HG02973 (cell line): ENCODE measurements at regions not wholly inside any gene's neighbourhood (a gene's known extent, or its start where the extent isn't known, plus 50 kb on each side); places are given as distances from the start of the nearest gene placed in this dataset.

Experiments used
- ATAC-seq: cut with Tn5 transposase; IDR thresholded peaks from one replicate; pipeline ENCODE4 v1.9.1; 2021; ENCODE audit warnings: moderate library complexity; ENCODE audit not compliant: unreplicated experiment

DNA sequence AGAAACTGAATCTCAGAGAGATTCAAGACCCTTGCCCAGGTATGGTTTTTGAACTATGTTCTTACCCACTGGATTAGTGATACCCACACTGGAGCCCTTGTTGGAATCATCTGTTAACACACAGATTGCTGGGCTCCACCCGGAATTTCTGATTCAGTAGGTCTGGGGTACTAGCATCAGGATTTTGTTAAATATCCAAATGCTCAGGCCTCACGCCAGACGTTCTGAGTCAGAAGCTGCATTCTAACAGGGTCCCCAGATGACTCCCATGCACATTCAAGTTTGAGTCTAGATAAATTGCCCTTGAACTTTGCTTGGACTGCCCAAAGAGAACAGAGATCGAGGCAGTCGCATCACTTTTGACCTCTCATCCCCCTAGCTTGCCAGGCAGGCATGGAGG lies 182.0 kb upstream of the WWC1 start:
- no peak for ATAC-seq

- ATAC-seq: no peak
Observed at GRCh38 chr5:168110384-168110783, 181.1 kb upstream of the WWC1 start.

GRCh38 chr5:168110870-168111832 lies 180.3 kb upstream of the WWC1 start:
- no peak for ATAC-seq

DNA sequence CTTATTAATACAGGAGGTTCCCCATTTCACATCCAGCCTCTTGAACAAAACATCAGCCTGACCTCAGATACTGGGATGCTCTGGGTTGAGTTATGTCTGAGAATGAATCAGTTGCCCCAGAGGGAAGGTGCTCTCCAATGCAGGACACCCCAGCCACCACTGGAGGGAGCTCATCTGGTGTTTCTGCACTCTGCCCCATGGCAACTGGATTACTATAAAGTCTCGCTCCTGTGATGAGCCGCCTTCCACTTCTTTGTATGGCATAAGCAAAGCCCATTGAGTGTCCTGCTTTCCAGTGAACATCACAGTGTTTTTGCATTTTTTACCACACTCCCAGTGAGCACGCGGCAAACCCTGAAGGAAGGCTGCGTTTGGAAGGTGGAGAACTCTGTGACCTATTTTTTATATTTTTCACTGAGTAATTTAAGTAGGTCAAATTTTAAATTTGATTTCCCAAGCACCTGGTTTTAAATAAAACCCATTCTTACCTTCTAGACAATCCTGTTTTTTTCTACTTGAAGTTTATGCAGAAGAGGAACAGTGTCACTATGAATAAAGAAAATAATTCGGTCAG lies 176.9 kb upstream of the WWC1 start:
- ATAC-seq: peak; percentile 94

GRCh38 chr5:168117469-168117868 lies 174.0 kb upstream of the WWC1 start:
- ATAC-seq: no peak

DNA sequence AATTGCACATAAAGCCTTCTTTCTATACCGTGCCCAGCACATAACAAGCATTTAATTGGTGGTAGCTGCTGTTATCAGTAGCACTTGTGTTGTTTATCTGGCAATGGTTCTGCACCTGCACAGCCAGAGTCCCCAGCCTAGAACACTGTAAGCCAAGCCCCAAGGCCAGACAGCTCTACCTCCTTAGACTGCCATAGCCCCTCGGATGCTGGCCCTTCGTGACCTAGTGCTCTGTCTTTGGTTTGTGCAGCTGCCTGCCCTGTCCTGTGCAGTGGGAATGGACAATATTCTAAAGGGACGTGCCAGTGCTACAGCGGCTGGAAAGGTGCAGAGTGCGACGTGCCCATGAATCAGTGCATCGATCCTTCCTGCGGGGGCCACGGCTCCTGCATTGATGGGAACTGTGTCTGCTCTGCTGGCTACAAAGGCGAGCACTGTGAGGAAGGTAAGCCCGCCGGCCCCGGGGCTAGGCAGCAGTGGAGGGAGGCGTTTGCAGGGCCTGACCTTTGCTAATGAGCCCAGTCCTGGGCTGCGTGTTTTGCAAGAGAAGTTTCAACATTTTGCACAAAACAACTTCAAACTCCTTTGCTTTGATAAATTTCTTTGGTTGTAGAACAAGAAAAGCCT lies 173.3 kb upstream of the WWC1 start:
- ATAC-seq: no peak

GRCh38 chr5:168120401-168121137 lies 170.9 kb upstream of the WWC1 start:
- no peak for ATAC-seq

DNA sequence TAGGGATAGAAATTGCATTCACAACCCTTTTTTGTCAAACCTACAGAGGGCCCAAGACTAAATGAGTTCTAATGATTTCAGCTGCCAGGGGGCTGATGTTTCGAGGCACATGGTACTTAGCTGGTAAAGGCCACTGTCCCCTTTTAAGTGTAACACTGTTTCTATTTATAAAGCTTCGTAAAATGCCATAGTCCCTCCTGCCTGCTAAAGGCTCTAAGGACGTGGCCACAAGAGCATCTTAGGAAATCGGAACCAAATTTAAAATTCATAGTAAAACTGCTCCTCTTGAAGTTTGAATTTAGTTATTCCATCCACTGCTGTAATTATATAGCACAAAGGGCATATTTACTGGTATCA lies 170.3 kb upstream of the WWC1 start:
- ATAC-seq: no peak

DNA sequence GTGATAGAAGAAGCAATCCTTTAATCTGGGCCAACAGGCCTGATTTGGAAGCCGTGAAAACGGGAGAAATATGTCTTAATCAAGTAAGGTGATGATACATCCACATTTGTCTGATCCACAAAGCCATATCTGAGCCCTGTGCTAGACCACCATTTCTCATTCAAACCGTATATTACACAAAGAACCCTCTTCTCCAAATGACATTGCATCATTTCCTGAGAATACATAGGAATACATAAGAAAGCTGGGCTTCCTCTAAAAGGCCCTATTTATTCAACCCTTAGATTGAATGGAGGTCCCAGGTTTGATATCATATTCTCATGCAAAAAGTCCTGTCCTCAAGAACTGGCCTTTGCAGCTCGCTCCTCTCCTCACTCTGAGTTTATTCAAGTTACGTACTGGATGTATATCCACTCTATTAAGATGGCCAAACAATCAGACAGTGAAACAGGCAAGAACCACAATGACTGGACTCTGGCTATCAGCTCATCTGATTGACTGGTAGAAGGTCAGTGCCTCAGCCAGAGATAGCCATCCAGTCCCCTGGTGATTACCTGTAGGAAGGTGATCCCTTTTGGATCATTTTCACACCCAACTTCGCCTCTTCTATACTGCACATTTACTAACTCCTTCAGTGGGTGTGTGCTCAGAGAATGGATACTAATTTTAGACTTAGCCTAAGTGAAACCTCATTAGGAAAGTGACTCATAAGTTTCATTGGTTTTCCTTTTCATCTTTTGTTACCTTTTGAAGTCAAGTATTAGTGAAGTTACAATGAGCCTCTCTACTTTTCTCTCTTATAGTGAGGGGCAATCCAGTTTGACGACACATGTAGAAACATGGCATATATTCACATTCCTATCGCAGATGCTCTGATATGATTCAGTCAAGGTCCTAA lies 167.6 kb upstream of the WWC1 start:
- peak; percentile 96 for ATAC-seq

DNA sequence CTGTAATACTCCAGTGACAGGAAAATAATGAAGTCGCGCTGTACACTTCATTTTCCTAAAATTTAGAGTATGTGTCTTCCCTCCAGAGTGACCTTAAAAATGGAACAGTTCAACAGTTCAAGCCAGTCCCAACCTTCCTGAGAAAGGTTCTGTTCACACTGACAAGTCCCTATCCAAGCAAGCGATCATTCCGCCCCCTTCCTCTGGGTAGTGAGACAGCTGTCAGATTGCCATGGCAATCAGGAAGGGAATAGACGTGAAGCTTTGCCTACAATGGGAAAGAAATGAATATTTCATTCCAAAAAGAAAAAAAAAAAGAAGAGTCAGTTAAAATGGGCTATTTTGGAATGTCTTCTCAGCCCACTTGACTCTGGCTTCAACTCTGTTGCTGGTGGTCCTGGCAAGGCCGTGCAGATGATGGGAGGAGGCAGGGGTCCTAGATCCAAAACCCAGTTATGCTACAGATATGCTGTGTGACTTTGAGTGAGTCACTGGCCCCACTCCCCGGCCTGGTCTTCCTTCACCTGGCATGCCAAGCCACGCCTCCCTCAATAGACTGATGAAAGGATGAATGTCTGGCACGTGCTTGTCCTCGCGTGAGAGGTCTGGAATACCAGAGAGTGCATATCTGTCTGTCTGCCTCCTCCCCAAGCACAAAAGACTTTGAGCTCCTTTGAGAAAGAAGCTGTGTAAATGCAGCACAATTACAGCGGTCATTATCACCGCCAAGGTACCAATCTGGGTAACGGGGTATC lies 165.8 kb upstream of the WWC1 start:
- no peak for ATAC-seq

DNA sequence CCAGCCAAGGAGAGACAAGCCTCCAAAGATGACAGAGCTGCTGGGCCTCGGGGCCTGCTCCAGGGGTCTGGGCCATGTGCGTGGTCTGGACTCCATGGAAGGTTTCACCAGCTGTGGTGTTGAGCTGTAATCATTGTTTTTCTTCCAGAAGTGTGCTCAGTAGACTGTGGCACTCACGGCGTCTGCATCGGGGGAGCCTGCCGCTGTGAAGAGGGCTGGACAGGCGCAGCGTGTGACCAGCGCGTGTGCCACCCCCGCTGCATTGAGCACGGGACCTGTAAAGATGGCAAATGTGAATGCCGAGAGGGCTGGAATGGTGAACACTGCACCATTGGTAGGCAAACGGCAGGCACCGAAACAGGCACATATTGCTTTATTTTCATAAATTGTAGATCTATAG lies 164.8 kb upstream of the WWC1 start:
- ATAC-seq: no peak

GRCh38 chr5:168128111-168128510 lies 163.3 kb upstream of the WWC1 start:
- ATAC-seq: no peak

DNA sequence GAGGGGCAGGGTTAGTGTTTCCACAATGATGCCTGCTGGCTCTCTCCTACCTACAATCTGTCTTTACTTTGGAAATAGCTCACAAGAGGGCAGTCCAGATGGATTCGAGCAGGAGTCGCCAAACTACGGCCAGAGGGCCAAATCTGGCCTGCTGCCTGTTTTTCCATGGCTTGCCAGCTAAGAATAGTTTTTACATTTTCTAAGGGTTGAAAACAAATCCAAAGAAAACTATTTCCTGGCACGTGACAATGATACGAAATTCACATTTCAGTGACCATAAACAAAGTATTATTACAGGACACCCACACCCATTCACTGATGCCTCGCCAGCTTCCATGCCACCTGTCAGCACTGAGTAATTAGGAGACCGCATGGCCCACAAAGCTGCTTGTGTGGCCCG lies 162.9 kb upstream of the WWC1 start:
- no peak for ATAC-seq

DNA sequence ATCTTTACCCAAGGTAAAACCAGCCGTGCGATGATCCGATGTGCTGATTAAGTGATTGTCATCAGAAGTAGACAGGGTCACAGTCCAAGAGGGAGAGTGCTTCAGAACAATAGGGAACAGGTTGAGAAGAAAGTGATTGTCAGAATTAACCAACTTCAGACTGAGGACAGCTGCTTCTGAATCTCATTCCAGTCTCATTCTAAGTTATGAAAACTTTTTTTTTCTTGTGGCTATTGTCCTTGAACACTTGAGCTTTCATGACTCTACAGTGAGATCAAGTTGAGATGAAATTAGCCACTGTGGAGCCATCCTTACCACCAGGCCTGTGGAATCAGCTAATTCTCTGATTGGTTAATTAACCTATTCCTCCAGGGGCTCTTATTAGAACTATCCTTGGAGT lies 159.9 kb upstream of the WWC1 start:
- no peak for ATAC-seq

GRCh38 chr5:168132241-168132641 lies 159.2 kb upstream of the WWC1 start:
- no peak for ATAC-seq

- ATAC-seq: peak; percentile 98
Observed at GRCh38 chr5:168135897-168136296, 155.5 kb upstream of the WWC1 start.

- ATAC-seq: peak; percentile 19
Observed at GRCh38 chr5:168136340-168136739, 155.1 kb upstream of the WWC1 start.

GRCh38 chr5:168137265-168137664 lies 154.2 kb upstream of the WWC1 start:
- ATAC-seq: peak; percentile 47

DNA sequence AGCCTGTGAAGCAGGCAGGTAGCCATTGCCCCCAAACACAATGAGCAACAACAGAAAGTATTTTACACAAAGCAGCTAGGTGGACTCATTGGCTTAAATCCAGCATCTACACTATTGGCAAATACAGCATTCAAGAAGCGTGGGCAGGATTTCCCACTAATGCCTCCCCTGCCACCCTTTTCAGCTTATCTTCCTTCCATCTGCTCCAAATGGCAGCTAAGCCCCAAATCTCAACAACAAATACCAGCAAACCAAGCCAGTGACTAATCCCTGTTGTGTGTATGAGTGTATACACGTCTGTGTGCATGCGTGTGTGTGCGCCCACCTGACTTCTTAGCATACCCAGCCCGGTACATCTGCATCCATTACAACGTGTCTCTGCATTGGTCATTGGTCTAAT lies 151.2 kb upstream of the WWC1 start:
- ATAC-seq: no peak

GRCh38 chr5:168142402-168142801 lies 149.0 kb upstream of the WWC1 start:
- no peak for ATAC-seq
